Neural progenitor cell (in vitro differentiated cells): ENCODE measurements at regions not wholly inside any gene's neighbourhood (a gene's known extent, or its start where the extent isn't known, plus 50 kb on each side); places are given as distances from the start of the nearest gene placed in this dataset.
"Not testable (repeated sequence)": the region's sequence is repeated elsewhere in the genome, so short reads cannot be mapped to it uniquely, and the experiment has no call there.

Experiments
- DNase-seq: peaks from one replicate; pipeline ENCODE4 v3.0.0-alpha.2; 2016; ENCODE audit warnings: low spot score
- H2AFZ ChIP-seq: fragments of 200-600 bp; sonication (generic); replicated peaks from 2 replicates; pipeline ENCODE4 v1.6.1; 2016; ENCODE audit warnings: antibody characterized with exemption
- H3F3A ChIP-seq: fragments of 200-600 bp; sonication (generic); 2 replicates; pipeline ENCODE4 v1.6.1; 2016; ENCODE audit warnings: antibody characterized with exemption, low read depth
- H3K27ac ChIP-seq: fragments of 200-600 bp; sonication (generic); 2 replicates; pipeline ENCODE4 v1.5.1; 2016; ENCODE audit warnings: mild to moderate bottlenecking
- H3K27me3 ChIP-seq: fragments of 200-600 bp; sonication (generic); 2 replicates; pipeline ENCODE4 v1.6.1; 2016; ENCODE audit warnings: mild to moderate bottlenecking, moderate library complexity
- H3K36me3 ChIP-seq: fragments of 200-600 bp; sonication (generic); 2 replicates; pipeline ENCODE4 v1.5.1; 2016
- H3K4me1 ChIP-seq: fragments of 200-600 bp; sonication (generic); 2 replicates; pipeline ENCODE4 v1.6.1; 2016; ENCODE audit warnings: mixed run types
- H3K4me2 ChIP-seq: fragments of 200-600 bp; sonication (generic); 2 replicates; pipeline ENCODE4 v1.6.1; 2016
- H3K4me3 ChIP-seq: fragments of 200-600 bp; sonication (generic); 2 replicates; pipeline ENCODE4 v1.5.1; 2016
- H3K79me2 ChIP-seq: fragments of 200-600 bp; sonication (generic); 2 replicates; pipeline ENCODE4 v1.6.1; 2016; ENCODE audit warnings: low read depth
- H3K9ac ChIP-seq: fragments of 200-600 bp; sonication (generic); 2 replicates; pipeline ENCODE4 v1.6.1; 2016
- H3K9me3 ChIP-seq: fragments of 200-600 bp; sonication (generic); 2 replicates; pipeline ENCODE4 v1.5.1; 2016; ENCODE audit warnings: low read depth
- H4K20me1 ChIP-seq: fragments of 200-600 bp; sonication (generic); 2 replicates; pipeline ENCODE4 v1.6.1; 2016; ENCODE audit warnings: low read depth
- H3K27ac Mint-ChIP-seq: 3 replicates; pipeline ENCODE4 v1.8.0; 2021; ENCODE audit warnings: mixed read lengths
- H3K27me3 Mint-ChIP-seq: 2 replicates; pipeline ENCODE4 v1.8.0; 2022; ENCODE audit warnings: low read depth, mild to moderate bottlenecking, inconsistent platforms, moderate library complexity, mixed read lengths; ENCODE audit not compliant: insufficient read depth
- H3K36me3 Mint-ChIP-seq: 3 replicates; pipeline ENCODE4 v1.8.0; 2021; ENCODE audit warnings: mixed read lengths
- H3K4me1 Mint-ChIP-seq: 3 replicates; pipeline ENCODE4 v1.8.0; 2021; ENCODE audit warnings: mixed read lengths
- H3K4me3 Mint-ChIP-seq: 3 replicates; pipeline ENCODE4 v1.8.0; 2021; ENCODE audit warnings: mild to moderate bottlenecking, moderate library complexity, mixed read lengths
- H3K9me3 Mint-ChIP-seq: 3 replicates; pipeline ENCODE4 v1.8.0; 2020; ENCODE audit warnings: mixed read lengths
- EZH2 ChIP-seq: fragments of 200-600 bp; sonication (generic); IDR thresholded peaks from 2 replicates; pipeline ENCODE4 v1.6.1; 2017; ENCODE audit warnings: antibody characterized with exemption, mild to moderate bottlenecking, moderate library complexity
- EZH2phosphoT487 ChIP-seq: fragments of 200-600 bp; sonication (generic); IDR thresholded peaks from 2 replicates; pipeline ENCODE4 v1.6.1; 2017; ENCODE audit warnings: antibody characterized with exemption
- TF ChIP-seq, protein P1 (sequence below): fragments of 200-600 bp; sonication (generic); IDR thresholded peaks from 2 replicates; pipeline ENCODE4 v1.5.1; 2017; ENCODE audit warnings: antibody characterized with exemption, mild to moderate bottlenecking

DNA sequence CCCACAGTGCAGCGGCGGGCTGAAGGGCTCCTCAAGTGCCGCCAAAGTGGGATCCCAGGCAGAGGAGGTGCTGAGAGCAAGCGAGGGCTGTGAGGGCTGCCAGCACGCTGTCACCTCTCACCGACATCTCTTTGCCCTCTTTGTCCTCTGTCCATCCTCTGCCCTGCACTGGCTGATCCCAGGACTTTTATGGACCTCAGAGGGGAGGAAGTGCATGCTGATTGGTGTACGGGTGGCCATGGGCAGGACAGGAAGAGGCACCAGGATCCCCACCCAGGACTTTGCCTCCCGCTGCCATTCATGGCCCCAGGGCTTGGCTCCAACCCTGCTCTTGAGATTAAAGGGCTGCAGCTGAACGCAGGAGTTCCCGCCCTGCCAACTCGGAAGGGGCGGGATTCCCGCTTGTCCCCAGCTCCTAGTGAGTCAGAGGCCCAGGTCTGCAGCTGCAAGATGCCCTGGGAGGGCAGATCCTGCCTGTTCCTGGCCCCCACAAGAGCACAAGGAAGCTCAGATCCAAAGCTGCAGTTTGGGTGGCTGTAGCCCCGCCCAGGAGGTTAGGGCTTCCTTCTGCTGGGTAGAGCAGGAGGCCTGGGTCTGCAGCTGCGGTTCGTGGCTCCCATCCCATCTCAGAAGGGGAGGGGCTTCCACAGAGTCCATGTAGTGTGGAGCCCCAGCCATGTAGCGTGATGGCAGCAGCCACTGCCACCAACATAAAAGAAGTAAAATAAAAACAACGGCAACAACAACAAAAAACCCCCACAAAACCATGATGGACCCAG lies 1716.7 kb downstream of the SLITRK1 start:
- DNase-seq = no peak
- Mint-ChIP-seq H3K9me3 (peaks cover 4% of the 10 kb centered on the region), H3K27me3 (no peaks in the 10 kb centered on the region), H3K27ac (no peak overlapping the region), H3K4me3 (no peak overlapping the region), H3K36me3 (no peaks in the 10 kb centered on the region), H3K4me1 (no peaks in the 10 kb centered on the region)
- Histone ChIP-seq H3K4me1 (peaks cover 5% of the 10 kb centered on the region), H2AFZ (no peak overlapping the region), H3K36me3 (no peaks in the 10 kb centered on the region), H3K27ac (no peak overlapping the region), H3F3A (no peaks in the 10 kb centered on the region), H3K4me2 (no peak overlapping the region), H3K79me2 (no peaks in the 10 kb centered on the region), H3K4me3 (no peak overlapping the region), H3K27me3 (no peaks in the 10 kb centered on the region), H3K9ac (no peak overlapping the region), H4K20me1 (no peaks in the 10 kb centered on the region), H3K9me3 (no peaks in the 10 kb centered on the region)
- TF ChIP-seq, protein P1, sequence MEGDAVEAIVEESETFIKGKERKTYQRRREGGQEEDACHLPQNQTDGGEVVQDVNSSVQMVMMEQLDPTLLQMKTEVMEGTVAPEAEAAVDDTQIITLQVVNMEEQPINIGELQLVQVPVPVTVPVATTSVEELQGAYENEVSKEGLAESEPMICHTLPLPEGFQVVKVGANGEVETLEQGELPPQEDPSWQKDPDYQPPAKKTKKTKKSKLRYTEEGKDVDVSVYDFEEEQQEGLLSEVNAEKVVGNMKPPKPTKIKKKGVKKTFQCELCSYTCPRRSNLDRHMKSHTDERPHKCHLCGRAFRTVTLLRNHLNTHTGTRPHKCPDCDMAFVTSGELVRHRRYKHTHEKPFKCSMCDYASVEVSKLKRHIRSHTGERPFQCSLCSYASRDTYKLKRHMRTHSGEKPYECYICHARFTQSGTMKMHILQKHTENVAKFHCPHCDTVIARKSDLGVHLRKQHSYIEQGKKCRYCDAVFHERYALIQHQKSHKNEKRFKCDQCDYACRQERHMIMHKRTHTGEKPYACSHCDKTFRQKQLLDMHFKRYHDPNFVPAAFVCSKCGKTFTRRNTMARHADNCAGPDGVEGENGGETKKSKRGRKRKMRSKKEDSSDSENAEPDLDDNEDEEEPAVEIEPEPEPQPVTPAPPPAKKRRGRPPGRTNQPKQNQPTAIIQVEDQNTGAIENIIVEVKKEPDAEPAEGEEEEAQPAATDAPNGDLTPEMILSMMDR = no peak
- no peak for TF ChIP-seq EZH2phosphoT487
- no peak for TF ChIP-seq EZH2

GRCh38 chr13:82164780-82165395 lies 1717.4 kb downstream of the SLITRK1 start:
- not testable (repeated sequence) for H3K4me1 Mint-ChIP-seq, H3F3A ChIP-seq, H2AFZ ChIP-seq, H4K20me1 ChIP-seq, H3K79me2 ChIP-seq, H3K27ac ChIP-seq, H3K27me3 Mint-ChIP-seq, H3K9me3 Mint-ChIP-seq, H3K9ac ChIP-seq, H3K4me3 Mint-ChIP-seq, H3K4me2 ChIP-seq, H3K4me1 ChIP-seq, DNase-seq, H3K27me3 ChIP-seq, H3K9me3 ChIP-seq, H3K4me3 ChIP-seq, H3K36me3 ChIP-seq, H3K27ac Mint-ChIP-seq, H3K36me3 Mint-ChIP-seq

- no peaks in the 10 kb centered on the region for H3K36me3 ChIP-seq
- no peak overlapping the region for H3K27ac ChIP-seq
- H3K27me3 Mint-ChIP-seq = no peaks in the 10 kb centered on the region
- H3K4me1 ChIP-seq = no peaks in the 10 kb centered on the region
- H3K4me1 Mint-ChIP-seq = no peaks in the 10 kb centered on the region
- no peak overlapping the region for H3K4me3 Mint-ChIP-seq
- no peaks in the 10 kb centered on the region for H3K27me3 ChIP-seq
- H3K9me3 Mint-ChIP-seq = no peaks in the 10 kb centered on the region
- H3K27ac Mint-ChIP-seq = no peak overlapping the region
- no peaks in the 10 kb centered on the region for H3K79me2 ChIP-seq
- no peak overlapping the region for H3K4me2 ChIP-seq
- no peak overlapping the region for H3K9ac ChIP-seq
- H3F3A ChIP-seq = no peaks in the 10 kb centered on the region
- H3K36me3 Mint-ChIP-seq = no peaks in the 10 kb centered on the region
- no peak for DNase-seq
- TF ChIP-seq EZH2phosphoT487 (no peak), EZH2 (no peak)
- TF ChIP-seq, protein P1 = no peak
- H2AFZ ChIP-seq = no peak overlapping the region
- H4K20me1 ChIP-seq = no peaks in the 10 kb centered on the region
- no peaks in the 10 kb centered on the region for H3K9me3 ChIP-seq
- H3K4me3 ChIP-seq = no peak overlapping the region
Measured at GRCh38 chr13:82147526-82147925, 1734.7 kb downstream of the SLITRK1 start.

- Histone ChIP-seq H3K79me2 (no peaks in the 10 kb centered on the region), H3K4me1 (no peaks in the 10 kb centered on the region), H3K9ac (no peak overlapping the region), H3K4me3 (no peak overlapping the region), H3K27ac (no peak overlapping the region), H3K9me3 (no peaks in the 10 kb centered on the region), H2AFZ (no peak overlapping the region), H3F3A (no peaks in the 10 kb centered on the region), H3K27me3 (no peaks in the 10 kb centered on the region), H3K36me3 (no peaks in the 10 kb centered on the region), H4K20me1 (no peaks in the 10 kb centered on the region), H3K4me2 (no peak overlapping the region)
- no peak for DNase-seq
- H3K27ac Mint-ChIP-seq = no peak overlapping the region
- H3K4me3 Mint-ChIP-seq = no peak overlapping the region
- no peaks in the 10 kb centered on the region for H3K9me3 Mint-ChIP-seq
- TF ChIP-seq, protein P1 = no peak
- TF ChIP-seq EZH2phosphoT487 (no peak), EZH2 (no peak)
- H3K36me3 Mint-ChIP-seq = no peaks in the 10 kb centered on the region
- no peaks in the 10 kb centered on the region for H3K27me3 Mint-ChIP-seq
- no peaks in the 10 kb centered on the region for H3K4me1 Mint-ChIP-seq
Measured at GRCh38 chr13:82136880-82137279, 1745.4 kb downstream of the SLITRK1 start.
